Activated CD4-positive, CD25-positive, alpha-beta regulatory T cell treated with anti-CD3 and anti-CD28 coated beads, Interleukin-2, amount 50 U/mL, for 24 hours (primary cell): ENCODE measurements at regions not wholly inside any gene's neighbourhood (a gene's known extent, or its start where the extent isn't known, plus 50 kb on each side); places are given as distances from the start of the nearest gene placed in this dataset.
"Not testable (repeated sequence)": the region's sequence is repeated elsewhere in the genome, so short reads cannot be mapped to it uniquely, and the experiment has no call there.

Experiments used
- ATAC-seq, 2 donors: fragments of 150-1000 bp; cut with Tn5 transposase; one replicate each; pipeline ENCODE4 v1.10.0; 2021; ENCODE audit warnings: mild to moderate bottlenecking in 1 of 2, moderate library complexity in 1 of 2

GRCh38 chr10:83522456-83522855, 616.9 kb upstream of the GHITM start:
- no peak for ATAC-seq

GRCh38 chr10:83522881-83523386, 616.4 kb upstream of the GHITM start:
- no peak for ATAC-seq

GRCh38 chr10:83527934-83528333, 611.4 kb upstream of the GHITM start:
- no peak for ATAC-seq

GRCh38 chr10:83533290-83533689, 606.0 kb upstream of the GHITM start:
- no peak for ATAC-seq

- no peak for ATAC-seq
Observed at GRCh38 chr10:83536426-83536825, 602.9 kb upstream of the GHITM start.

- ATAC-seq: no peak
Observed at GRCh38 chr10:83538047-83538446, 601.3 kb upstream of the GHITM start.

GRCh38 chr10:83539528-83540308, 599.6 kb upstream of the GHITM start:
- ATAC-seq: no peak

- no peak for ATAC-seq
Observed at GRCh38 chr10:83541046-83541445, 598.3 kb upstream of the GHITM start.

- no peak for ATAC-seq
Observed at GRCh38 chr10:83542774-83543411, 596.4 kb upstream of the GHITM start.

GRCh38 chr10:83543691-83544462, 595.4 kb upstream of the GHITM start:
- no peak for ATAC-seq

GRCh38 chr10:83545901-83546391, 593.4 kb upstream of the GHITM start:
- ATAC-seq: no peak

GRCh38 chr10:83551190-83551589, 588.1 kb upstream of the GHITM start:
- not testable (repeated sequence) for ATAC-seq

- ATAC-seq: no peak
Observed at GRCh38 chr10:83553366-83553765, 585.9 kb upstream of the GHITM start.

- no peak for ATAC-seq
Observed at GRCh38 chr10:83555264-83555663, 584.0 kb upstream of the GHITM start.

- no peak for ATAC-seq
Observed at GRCh38 chr10:83562381-83562780, 576.9 kb upstream of the GHITM start.

- no peak for ATAC-seq
Observed at GRCh38 chr10:83564889-83565588, 574.3 kb upstream of the GHITM start.

GRCh38 chr10:83572036-83572435, 567.3 kb upstream of the GHITM start:
- ATAC-seq: no peak

GRCh38 chr10:83574770-83575169, 564.5 kb upstream of the GHITM start:
- ATAC-seq: no peak

GRCh38 chr10:83577421-83577820, 561.9 kb upstream of the GHITM start:
- no peak for ATAC-seq

- no peak for ATAC-seq
Observed at GRCh38 chr10:83580373-83581012, 558.8 kb upstream of the GHITM start.

- ATAC-seq: no peak
Observed at GRCh38 chr10:83582407-83583095, 556.8 kb upstream of the GHITM start.
